Immature natural killer cell (primary cell): ENCODE measurements at regions not wholly inside any gene's neighbourhood (a gene's known extent, or its start where the extent isn't known, plus 50 kb on each side); places are given as distances from the start of the nearest gene placed in this dataset.

ENCODE experiments used
- DNase-seq, 3 donors: peaks; one replicate each; pipeline ENCODE4 v3.0.0; 2022; ENCODE audit warnings: mixed read lengths in 1 of 3
- H3K27ac Mint-ChIP-seq, 6 donors: one replicate each; pipeline ENCODE4 v1.8.0; 2020; ENCODE audit warnings: mixed read lengths in 6 of 6, mild to moderate bottlenecking in 5 of 6, inconsistent platforms in 4 of 6, moderate library complexity in 3 of 6
- H3K27me3 Mint-ChIP-seq, 3 donors: one replicate each; pipeline ENCODE4 v1.8.0; 2020 to 2021; ENCODE audit warnings: low read depth in 3 of 3, mild to moderate bottlenecking in 3 of 3, mixed read lengths in 3 of 3, moderate library complexity in 3 of 3, inconsistent platforms in 1 of 3
- H3K36me3 Mint-ChIP-seq, 3 donors: one replicate each; pipeline ENCODE4 v1.8.0; 2020; ENCODE audit warnings: mixed read lengths in 3 of 3, inconsistent platforms in 2 of 3, mild to moderate bottlenecking in 2 of 3
- H3K4me1 Mint-ChIP-seq, 2 donors: one replicate each; pipeline ENCODE4 v1.8.0; 2020; ENCODE audit warnings: inconsistent platforms in 2 of 2, mild to moderate bottlenecking in 2 of 2, mixed read lengths in 2 of 2, moderate library complexity in 1 of 2
- H3K4me3 Mint-ChIP-seq, 5 donors: one replicate each; pipeline ENCODE4 v1.8.0; 2020; ENCODE audit warnings: mild to moderate bottlenecking in 5 of 5, mixed read lengths in 5 of 5, inconsistent platforms in 3 of 5, moderate library complexity in 3 of 5
- H3K9me3 Mint-ChIP-seq, 6 donors: one replicate each; pipeline ENCODE4 v1.8.0; 2020; ENCODE audit warnings: mild to moderate bottlenecking in 6 of 6, mixed read lengths in 6 of 6, inconsistent platforms in 4 of 6, moderate library complexity in 3 of 6

DNA sequence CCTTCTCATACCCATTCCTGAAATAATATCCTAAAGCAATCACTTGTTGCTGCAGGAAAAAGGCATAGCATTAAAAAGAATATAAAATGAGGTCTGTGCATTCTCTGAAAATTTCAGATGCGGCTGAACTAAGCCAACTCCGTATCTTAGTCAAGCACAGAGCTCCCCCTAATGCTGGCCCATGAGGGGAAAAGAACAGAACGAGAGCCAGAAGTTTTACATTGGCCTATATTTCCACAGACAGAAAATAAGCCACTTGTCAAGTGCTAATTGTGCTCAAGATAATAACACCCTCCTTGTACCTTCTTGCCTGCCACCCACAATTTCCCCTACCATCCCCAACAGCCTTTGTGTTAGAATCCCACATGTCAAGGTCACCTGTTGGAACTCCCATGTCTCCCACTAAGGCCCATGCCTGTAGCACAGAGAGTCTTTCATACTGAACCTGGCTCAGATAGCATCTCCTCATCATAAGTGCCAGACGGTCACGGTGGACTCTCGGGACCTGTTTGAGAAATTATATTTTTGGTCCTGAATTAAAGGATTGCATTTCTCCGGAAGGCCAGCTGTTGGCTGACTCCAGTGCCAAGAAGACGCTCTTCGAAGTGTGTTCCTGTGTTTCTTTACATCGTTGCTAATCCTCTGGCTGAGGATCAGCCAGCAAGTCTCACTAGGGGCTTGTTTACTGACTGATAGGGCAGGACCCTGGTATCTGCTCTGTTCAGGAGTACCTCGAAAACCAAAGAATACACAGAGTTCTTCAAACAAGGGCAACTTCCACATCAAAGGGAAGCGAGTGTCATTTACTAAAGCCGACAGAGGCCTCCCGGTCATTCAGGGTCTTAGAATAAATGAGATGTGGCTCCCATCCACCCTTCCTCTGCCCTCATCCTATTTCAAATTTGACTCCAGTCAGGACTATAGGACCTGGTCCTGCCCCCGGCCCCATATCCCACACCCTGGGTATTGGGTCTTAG is 183.4 kb upstream of the FBXL4 start:
- H3K4me1 Mint-ChIP-seq, result no peaks in the 10 kb centered on the region
- H3K36me3 Mint-ChIP-seq, result no peaks in the 10 kb centered on the region
- no peaks in the 10 kb centered on the region for H3K9me3 Mint-ChIP-seq
- no peak overlapping the region for H3K4me3 Mint-ChIP-seq
- DNase-seq, result no peak
- H3K27ac Mint-ChIP-seq, result no peak overlapping the region
- no peaks in the 10 kb centered on the region for H3K27me3 Mint-ChIP-seq

DNA sequence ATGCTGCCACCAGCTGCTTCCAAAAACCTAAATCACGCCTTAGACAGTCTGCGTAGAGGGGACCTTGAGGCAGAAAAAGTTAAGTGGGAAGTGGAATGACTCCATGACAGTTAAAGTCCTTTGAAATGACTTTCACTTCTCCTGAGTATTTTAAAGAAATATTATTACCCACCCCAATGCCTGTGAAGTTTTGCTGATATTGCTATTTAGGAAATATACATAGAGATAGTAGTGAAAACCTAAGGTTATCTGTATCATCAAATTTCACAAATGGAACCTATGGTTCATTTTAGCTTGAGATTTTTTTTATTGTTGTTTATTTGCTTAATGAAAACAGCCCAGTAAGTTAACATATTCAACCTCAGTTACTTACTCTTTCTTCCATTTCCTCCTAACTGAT is 182.1 kb upstream of the FBXL4 start:
- H3K27ac Mint-ChIP-seq, result no peak overlapping the region
- no peak for DNase-seq
- no peaks in the 10 kb centered on the region for H3K27me3 Mint-ChIP-seq
- H3K36me3 Mint-ChIP-seq, result no peaks in the 10 kb centered on the region
- no peaks in the 10 kb centered on the region for H3K4me1 Mint-ChIP-seq
- no peaks in the 10 kb centered on the region for H3K9me3 Mint-ChIP-seq
- no peak overlapping the region for H3K4me3 Mint-ChIP-seq

DNA sequence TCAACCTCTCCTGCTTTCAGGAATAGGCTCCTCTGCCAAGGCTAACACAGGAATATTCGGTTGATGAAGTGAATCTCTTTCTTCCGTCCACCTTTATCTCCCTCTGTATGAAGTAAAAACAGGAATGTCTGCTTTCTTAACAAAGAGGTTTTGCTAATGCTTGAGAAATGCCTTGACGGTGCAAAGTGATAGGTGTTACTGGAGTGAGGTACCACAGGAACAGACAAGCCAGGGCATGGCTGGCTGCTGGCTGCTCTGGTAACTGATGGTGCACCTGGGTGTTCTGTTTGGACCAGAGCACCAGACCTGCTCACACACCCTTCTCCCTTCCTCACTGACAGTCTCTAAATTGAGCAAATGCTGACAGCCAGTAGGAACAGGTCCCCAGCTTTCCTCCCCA is 174.0 kb upstream of the FBXL4 start:
- no peak overlapping the region for H3K27ac Mint-ChIP-seq
- H3K27me3 Mint-ChIP-seq, result peaks cover 1 to 4% (median 2%) of the 10 kb centered on the region in 3 donors
- peaks cover 0 to 4% of the 10 kb centered on the region in 2 donors for H3K4me1 Mint-ChIP-seq

DNA sequence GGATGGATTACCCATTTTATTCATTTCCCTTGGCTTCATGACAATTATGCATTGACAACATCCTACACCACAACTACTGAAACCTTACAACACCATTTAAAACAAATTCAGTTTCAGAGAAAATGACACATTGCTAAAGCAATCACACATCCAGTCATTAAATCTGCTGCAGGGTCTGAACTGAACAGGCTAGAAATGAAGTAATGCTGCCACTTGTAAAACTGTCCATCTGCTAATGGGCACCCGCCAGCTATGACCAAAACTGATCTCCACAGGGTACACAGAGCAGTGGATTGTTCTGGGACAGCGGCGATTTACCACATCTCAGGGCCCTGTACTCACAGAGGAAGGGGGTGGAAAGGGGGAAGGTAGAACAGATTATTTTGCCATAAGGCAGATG is 172.9 kb upstream of the FBXL4 start:
- peaks cover 0 to 4% (median 0%) of the 10 kb centered on the region in 6 donors for H3K9me3 Mint-ChIP-seq
- DNase-seq, result no peak
- H3K4me3 Mint-ChIP-seq, result no peak overlapping the region
- H3K27ac Mint-ChIP-seq, result no peak overlapping the region
- H3K4me1 Mint-ChIP-seq, result peaks cover 0 to 4% of the 10 kb centered on the region in 2 donors
- no peaks in the 10 kb centered on the region for H3K36me3 Mint-ChIP-seq
- peaks cover 1 to 4% (median 2%) of the 10 kb centered on the region in 3 donors for H3K27me3 Mint-ChIP-seq

More for the DNA sequence above, 174.0 kb upstream of the FBXL4 start:
- Mint-ChIP-seq H3K36me3 (no peaks in the 10 kb centered on the region), H3K4me3 (no peak overlapping the region), H3K9me3 (peaks cover 0 to 4% (median 0%) of the 10 kb centered on the region in 6 donors)
- DNase-seq, result no peak

DNA sequence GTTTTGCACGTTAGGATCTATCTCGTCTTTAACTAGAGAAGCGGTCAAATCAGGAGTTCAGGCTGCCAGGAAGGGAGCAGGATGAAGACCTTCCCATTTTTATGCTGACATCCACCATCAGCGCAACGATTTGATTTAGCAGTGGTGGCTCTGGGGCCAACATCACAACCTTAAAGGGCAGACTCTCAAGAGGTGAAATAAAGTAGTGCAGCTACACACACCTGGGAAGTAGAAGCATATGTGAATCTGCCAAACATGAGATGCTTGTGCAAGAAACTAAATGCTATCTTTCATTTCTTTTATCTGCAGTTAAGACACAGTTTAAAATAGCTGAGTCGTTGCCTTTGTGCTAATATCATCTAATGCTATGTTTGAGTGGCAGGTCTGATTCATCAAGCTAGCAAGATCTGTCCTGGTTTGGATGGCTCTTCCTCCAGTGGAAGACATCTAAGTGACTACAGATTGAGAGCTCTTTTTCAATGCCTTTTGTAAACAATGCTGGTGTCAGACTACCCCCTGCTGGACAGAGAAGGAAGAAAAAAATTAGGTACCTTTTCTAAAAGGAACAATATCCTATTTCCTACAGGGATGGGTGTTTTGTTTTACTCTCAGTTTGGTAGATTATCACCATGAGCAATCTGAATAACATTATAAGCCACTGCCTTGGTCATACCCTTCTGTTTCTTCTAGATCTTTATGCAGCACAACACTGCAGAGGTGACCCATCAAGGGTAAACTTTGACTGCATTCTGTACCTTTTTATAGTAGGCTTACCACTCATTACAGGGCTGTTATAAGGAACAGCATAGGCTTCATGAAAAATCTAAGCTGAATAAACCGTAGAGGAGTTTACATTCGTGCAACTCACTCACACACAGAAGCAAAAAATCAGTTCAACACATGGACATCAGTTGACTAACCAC is 171.6 kb upstream of the FBXL4 start:
- H3K27me3 Mint-ChIP-seq, result peaks cover 1 to 4% (median 2%) of the 10 kb centered on the region in 3 donors
- peaks cover 0 to 4% of the 10 kb centered on the region in 2 donors for H3K4me1 Mint-ChIP-seq
- DNase-seq, result peak in 1 of 3 donors; percentile 17

DNA sequence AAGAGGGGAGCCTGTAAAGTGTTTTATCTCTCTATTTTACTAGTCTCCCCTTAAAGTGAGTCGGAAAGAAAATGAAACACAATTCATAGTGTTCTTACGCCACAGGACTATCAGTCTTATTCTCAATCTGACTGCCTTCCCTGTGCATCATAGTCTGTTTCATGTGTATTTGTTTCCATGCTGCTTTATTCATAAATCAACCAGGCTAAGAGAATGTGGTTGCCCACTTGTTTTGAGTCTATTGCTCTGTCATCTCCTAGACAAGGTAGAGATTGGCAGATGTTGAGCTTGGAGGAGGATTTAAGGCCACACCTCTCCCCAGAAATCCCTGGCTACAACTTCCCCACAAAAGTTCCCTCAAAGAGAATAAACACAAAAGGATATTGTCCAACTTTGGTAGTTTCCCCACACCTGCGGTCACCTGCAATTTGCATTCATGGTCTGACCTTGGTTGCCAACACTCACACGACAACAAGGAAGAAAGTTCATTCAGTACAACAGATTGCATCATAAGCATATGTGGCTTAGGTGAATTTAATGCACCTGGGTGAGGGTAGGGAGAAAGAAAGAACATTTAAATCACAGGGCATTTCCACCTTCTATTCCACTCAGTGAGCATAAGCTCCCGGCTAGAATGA is 167.1 kb upstream of the FBXL4 start:
- Mint-ChIP-seq H3K4me3 (no peak overlapping the region), H3K27ac (no peak overlapping the region), H3K36me3 (no peaks in the 10 kb centered on the region), H3K27me3 (peaks cover 0 to 6% (median 2%) of the 10 kb centered on the region in 3 donors), H3K9me3 (no peaks in the 10 kb centered on the region), H3K4me1 (no peaks in the 10 kb centered on the region)
- no peak for DNase-seq

More for the DNA sequence above, 171.6 kb upstream of the FBXL4 start:
- no peaks in the 10 kb centered on the region for H3K36me3 Mint-ChIP-seq
- no peak overlapping the region for H3K27ac Mint-ChIP-seq
- peaks cover 0 to 4% (median 0%) of the 10 kb centered on the region in 6 donors for H3K9me3 Mint-ChIP-seq
- H3K4me3 Mint-ChIP-seq, result no peak overlapping the region

DNA sequence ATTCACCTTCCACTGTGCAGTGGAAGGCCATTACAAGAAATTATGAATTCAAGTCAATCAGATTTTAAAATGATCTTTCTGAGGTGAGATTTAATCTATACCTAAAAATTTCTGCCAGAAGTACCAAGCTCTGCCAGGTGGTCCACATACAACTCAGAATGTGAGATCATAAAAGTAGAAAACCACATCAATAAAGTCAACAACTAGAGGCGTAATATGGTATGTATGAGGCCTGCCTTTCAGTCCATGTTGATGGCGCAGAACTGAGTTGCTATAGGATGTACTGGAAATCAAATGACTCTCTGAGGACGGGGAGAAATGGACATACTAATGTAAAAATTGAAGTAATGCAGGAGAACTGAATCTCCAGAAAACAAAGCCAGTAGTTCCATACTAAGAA is 163.8 kb upstream of the FBXL4 start:
- Mint-ChIP-seq H3K27me3 (peaks cover 0 to 6% (median 2%) of the 10 kb centered on the region in 3 donors), H3K9me3 (no peaks in the 10 kb centered on the region), H3K4me1 (no peaks in the 10 kb centered on the region), H3K4me3 (no peak overlapping the region), H3K36me3 (no peaks in the 10 kb centered on the region), H3K27ac (no peak overlapping the region)
- DNase-seq, result no peak

DNA sequence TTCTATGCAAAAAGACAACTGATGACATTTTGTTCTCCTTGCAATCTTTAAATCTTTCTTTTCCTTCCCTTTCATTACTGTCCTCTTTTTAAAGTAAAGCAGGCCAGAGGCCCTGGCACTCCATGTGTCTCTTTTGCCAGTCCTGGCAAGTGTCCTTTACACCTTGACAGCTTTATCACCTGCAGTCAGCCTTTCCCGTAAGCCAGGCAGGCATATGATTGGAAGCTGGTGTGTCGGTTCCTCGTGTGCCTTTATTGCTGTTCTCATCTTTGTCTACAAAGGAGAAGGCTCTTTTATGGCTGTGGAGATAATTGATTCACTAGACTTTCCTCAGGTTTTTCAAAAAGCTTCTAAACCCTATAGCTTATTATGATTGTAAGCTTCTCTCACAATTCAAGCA is 162.3 kb upstream of the FBXL4 start:
- DNase-seq, result no peak
- Mint-ChIP-seq H3K4me1 (no peaks in the 10 kb centered on the region), H3K36me3 (no peaks in the 10 kb centered on the region), H3K9me3 (no peaks in the 10 kb centered on the region), H3K27ac (no peak overlapping the region), H3K27me3 (peaks cover 0 to 6% (median 2%) of the 10 kb centered on the region in 3 donors), H3K4me3 (no peak overlapping the region)

DNA sequence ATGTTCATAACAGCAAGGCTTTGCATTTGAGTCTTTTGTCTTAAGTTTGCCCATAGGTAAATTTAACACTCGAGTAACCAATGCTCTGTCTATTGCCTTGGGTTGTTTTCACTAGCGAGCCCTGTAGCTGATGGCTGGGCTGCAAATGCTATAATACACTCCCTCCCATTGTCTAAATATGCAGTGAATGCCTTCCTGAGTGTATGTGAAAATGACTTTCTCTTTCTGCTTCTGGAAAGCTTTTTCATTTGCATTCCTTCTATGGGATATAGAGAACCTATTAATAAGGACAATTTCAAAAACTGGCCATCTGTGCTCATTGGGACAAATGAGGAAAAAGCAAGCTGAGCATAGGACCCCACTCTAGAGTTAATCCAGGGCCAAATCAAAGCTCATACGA is 156.5 kb upstream of the FBXL4 start:
- no peak for DNase-seq
- no peaks in the 10 kb centered on the region for H3K36me3 Mint-ChIP-seq
- no peaks in the 10 kb centered on the region for H3K4me1 Mint-ChIP-seq
- H3K27me3 Mint-ChIP-seq, result peaks cover 0 to 2% (median 0%) of the 10 kb centered on the region in 3 donors
- H3K4me3 Mint-ChIP-seq, result no peak overlapping the region
- no peak overlapping the region for H3K27ac Mint-ChIP-seq
- H3K9me3 Mint-ChIP-seq, result no peaks in the 10 kb centered on the region

DNA sequence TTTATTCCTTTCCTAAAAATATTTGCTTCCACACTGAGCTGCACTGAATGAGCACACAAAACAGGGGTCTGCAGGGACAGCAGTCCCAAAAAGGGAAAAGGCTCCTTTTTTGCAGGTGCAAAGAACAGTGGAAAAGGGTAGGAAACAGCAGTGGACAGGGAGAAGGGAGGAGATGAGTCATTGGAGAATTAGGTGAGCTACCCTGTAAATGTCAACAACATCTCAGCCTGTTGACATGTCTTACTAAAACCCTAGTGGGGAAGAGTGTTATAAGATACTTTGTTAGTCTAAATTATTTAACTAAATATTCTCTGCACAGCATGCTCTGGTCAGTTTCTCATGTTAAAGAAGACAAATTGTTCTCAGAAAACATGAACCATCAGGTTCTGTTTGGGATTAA is 151.5 kb upstream of the FBXL4 start:
- H3K4me3 Mint-ChIP-seq, result no peak overlapping the region
- no peaks in the 10 kb centered on the region for H3K9me3 Mint-ChIP-seq
- DNase-seq, result no peak
- no peaks in the 10 kb centered on the region for H3K36me3 Mint-ChIP-seq
- H3K4me1 Mint-ChIP-seq, result no peaks in the 10 kb centered on the region
- H3K27ac Mint-ChIP-seq, result no peak overlapping the region
- peaks cover 0 to 2% (median 2%) of the 10 kb centered on the region in 3 donors for H3K27me3 Mint-ChIP-seq

DNA sequence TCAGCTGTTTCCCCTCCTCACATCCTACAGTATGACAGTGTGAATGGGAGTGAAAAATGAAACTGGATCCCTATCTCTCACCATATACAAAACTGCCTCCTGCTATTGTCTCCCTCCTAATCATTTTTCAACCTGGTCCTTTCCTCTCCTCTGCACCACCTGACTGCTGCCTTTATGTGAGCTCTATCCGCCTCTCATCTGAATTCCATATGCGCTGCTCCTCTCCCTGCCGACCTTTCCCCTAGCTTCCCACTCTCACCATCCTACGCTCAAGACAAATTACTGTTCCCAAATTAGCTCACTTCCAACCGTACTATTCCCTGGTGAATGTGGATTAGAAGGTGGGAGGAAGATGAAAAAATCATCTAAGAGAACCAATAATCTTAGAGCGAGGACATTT is 148.4 kb upstream of the FBXL4 start:
- no peaks in the 10 kb centered on the region for H3K36me3 Mint-ChIP-seq
- H3K27ac Mint-ChIP-seq, result no peak overlapping the region
- no peak for DNase-seq
- H3K4me1 Mint-ChIP-seq, result no peaks in the 10 kb centered on the region
- peaks cover 0 to 6% (median 4%) of the 10 kb centered on the region in 3 donors for H3K27me3 Mint-ChIP-seq
- no peak overlapping the region for H3K4me3 Mint-ChIP-seq
- H3K9me3 Mint-ChIP-seq, result peaks cover 0 to 2% (median 0%) of the 10 kb centered on the region in 6 donors

DNA sequence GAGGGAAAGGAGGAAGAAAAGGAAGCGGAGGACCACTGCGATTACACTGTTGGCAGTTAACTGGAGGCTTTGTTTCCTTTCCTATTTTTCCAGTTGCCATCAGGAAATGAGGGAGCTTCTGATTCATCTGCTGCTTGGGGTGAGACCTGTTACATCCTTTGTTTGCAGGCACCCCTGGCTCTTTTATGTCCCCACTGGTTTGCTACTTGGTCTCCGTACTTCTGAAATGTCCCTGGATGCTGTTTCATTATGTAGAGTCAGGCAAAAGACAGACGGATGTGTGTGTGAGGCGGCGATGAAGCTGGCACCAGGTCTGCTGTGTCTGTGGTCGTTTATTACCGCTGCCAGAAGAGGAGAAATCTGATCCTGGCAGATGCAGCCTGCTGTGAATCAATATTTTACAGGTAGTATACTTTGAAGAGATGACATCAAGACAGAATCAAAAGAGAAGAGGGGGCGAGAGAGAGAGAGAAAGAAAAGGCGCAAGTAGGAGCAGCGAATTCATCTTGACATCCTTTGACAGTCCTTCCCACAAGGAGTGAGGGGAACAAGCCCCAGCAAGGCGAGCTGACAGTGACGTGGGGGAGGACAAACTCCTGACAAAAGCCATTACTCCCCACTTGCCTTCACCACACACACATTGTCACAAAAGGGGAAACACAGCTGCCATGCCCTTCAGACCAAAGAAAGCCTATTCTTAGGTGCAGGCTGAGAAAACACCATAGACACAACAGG is 145.9 kb upstream of the FBXL4 start:
- Mint-ChIP-seq H3K4me3 (no peak overlapping the region), H3K4me1 (no peaks in the 10 kb centered on the region), H3K27ac (no peak overlapping the region), H3K27me3 (peaks cover 0 to 6% (median 4%) of the 10 kb centered on the region in 3 donors), H3K36me3 (no peaks in the 10 kb centered on the region), H3K9me3 (peaks cover 0 to 2% (median 0%) of the 10 kb centered on the region in 6 donors)
- DNase-seq, result no peak

DNA sequence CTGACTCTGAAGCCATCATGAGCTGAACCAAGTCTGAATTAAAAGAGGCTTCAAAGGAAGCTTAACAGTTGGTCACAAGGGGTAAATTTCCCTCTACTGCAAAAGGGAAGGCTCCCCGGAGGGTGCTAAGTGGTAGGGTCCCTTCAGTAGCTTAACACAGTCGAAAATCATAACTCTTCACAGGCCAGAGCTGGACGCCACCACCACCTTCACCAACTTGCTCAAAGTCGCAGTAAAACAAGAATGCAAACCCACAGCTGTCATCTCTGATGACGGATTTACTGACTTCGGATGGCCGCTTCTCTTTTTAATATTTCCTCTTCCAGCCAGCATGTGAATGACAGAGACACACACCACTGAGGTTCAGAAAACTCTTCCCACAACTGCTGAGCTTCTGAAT is 144.7 kb upstream of the FBXL4 start:
- H3K36me3 Mint-ChIP-seq, result no peaks in the 10 kb centered on the region
- peaks cover 0 to 2% (median 0%) of the 10 kb centered on the region in 6 donors for H3K9me3 Mint-ChIP-seq
- H3K4me3 Mint-ChIP-seq, result no peak overlapping the region
- no peak for DNase-seq
- H3K27ac Mint-ChIP-seq, result no peak overlapping the region
- H3K4me1 Mint-ChIP-seq, result no peaks in the 10 kb centered on the region
- H3K27me3 Mint-ChIP-seq, result peaks cover 0 to 6% (median 4%) of the 10 kb centered on the region in 3 donors
